NCI-H1105 treated with DMSO at 0.1 percent for 48 hours (cell line): ENCODE measurements at regions not wholly inside any gene's neighbourhood (a gene's known extent, or its start where the extent isn't known, plus 50 kb on each side); places are given as distances from the start of the nearest gene placed in this dataset.

Source experiments
- DNase-seq: peaks from one replicate; lab custom pipeline; 2025; lab: John Stamatoyannopoulos, UW

- DNase-seq = no peak
Observed at GRCh38 chr10:117638200-117638599, 95.7 kb downstream of the EMX2 start.

GRCh38 chr10:117638664-117639200 lies 96.2 kb downstream of the EMX2 start:
- no peak for DNase-seq

DNA sequence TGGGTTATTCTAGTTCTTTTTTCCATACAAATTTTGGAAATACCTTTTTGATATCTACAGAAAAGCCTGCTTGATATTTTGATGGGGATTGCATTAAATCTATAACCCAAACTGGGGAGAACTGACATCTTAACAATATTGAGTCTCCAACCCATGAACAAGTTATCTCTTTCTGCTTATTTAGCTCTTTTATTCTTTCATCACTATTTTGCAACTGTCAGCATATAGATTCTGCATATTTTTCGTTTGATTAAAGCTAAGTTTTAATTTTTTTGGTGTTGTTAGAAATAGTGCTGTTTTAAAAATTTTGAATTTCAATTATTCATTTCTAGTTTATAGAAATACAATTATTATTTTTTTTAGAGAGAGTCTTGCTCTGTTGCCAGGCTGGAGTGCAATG lies 97.9 kb downstream of the EMX2 start:
- DNase-seq = no peak

DNA sequence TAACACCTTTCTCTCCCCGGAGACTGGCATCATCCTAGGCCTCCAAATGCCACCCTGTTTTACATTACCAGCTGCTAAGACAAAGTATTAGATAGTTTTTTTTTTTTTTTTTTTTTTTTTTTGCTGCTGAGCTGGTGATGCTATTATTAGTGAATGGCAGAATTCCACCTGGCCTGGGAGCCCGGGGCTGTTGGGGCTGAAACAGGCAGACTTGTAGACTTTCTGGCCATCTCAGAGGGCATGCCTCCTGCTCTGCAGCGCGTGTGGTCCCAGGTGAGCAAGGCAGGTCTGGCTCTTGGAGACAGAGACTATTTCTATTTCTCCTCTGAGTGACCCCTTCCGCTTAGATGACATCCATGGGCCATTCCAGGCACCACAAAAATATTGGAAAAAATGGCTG lies 104.2 kb downstream of the EMX2 start:
- DNase-seq = no peak

DNA sequence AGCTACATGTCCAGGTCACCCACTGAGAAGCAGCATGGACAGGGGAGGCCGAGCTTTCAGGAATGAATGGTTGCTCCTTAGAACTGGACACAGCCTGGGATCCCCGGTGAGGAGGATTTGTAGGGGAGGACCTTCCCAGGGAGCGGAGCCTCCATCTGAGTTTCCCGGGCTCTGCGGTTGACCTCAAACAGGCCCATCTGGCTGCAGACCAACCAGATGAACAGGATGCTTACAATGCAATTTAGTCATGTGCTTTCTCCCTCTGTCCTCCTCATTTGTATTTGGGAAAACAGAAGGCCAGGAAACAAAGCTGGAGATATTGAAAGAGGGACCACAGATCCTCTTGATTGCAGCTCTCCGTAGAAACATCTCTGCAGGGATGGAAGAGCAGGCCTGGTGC lies 104.8 kb downstream of the EMX2 start:
- no peak for DNase-seq

- DNase-seq = no peak
Observed at GRCh38 chr10:117651121-117651520, 108.6 kb downstream of the EMX2 start.

DNA sequence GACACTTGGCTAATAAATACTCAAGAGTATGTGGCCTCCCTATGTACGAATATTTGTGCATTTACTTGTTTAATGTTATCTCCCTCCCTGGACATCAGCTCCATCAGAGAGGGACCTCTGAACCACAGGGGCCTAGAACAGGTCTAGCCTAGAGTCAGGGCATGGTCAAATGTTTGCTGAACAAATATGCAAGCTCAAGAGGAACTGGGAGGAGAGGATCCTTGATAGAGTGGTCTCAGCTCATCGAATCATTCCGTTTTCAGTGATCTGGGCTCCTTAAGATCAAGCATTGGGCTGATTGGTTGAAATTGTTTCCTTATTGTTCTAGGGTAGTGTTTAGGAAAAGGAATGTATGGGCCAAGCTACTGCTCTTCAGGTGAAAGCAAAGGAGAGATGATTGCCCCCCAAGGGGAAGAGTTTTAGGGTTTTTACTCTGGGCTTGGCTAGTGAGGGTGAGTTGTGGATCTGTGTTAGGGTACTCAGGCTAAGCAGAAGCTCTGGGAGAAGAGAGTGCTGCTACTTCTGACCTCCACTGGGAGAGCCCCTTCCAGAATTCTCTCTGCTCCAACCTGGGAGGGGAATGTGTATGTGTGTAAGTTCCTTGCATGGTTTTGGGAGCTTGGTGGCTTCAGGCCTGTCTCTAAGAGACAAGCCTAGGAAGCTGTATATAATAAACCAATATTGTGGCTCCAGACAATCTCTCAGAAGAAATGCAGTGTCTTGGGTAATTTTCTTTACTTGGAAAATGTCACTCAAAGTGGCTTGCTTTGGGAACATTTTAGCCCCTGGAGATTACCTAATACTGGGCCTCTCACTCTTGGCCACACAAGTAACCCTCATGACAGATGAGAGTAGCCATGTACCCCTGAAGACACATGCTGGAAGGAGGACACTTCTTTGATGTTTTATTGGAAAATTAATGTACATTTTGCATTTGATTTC lies 110.0 kb downstream of the EMX2 start:
- DNase-seq = no peak

DNA sequence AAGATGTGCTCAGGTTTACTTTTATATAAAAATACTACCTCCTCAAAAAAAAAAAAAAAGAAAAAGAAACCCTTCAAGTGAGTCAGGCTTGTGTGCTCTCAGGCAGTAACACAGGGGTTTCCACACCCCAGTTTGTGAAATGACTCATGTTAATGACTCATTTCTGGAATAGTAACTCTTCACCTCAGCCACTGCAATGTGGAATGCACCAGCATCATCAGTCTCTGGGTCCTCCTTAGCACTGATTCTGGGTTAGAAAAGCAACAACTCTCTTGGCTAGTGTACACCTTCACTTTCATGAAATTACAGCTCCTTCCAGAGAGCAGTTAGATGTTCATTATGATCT lies 110.6 kb downstream of the EMX2 start:
- DNase-seq = no peak

GRCh38 chr10:117654105-117654504 lies 111.6 kb downstream of the EMX2 start:
- DNase-seq = no peak

GRCh38 chr10:117656385-117657367 lies 114.1 kb downstream of the EMX2 start:
- DNase-seq = no peak

DNA sequence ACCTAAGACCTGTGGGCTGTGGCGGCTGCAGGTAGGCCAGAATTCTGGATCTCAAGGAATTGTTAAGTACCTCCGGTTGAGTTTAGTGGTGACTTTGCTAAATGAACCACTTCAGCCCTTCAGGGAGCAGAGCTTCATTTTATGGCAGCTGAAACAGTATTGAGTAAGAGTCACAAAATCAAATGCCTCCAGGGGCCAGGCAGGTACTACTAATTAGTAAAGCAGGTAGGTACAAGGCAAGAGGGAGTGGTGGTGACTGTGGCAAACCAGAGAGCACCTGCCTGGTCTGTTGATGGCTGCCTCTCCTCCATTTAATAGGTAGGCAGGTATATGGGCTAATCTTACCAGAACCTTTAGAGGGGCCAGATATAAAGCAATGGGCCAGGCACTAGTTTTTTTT lies 118.8 kb downstream of the EMX2 start:
- no peak for DNase-seq

- DNase-seq = no peak
Observed at GRCh38 chr10:117662126-117662525, 119.6 kb downstream of the EMX2 start.

GRCh38 chr10:117662751-117663540 lies 120.4 kb downstream of the EMX2 start:
- no peak for DNase-seq

DNA sequence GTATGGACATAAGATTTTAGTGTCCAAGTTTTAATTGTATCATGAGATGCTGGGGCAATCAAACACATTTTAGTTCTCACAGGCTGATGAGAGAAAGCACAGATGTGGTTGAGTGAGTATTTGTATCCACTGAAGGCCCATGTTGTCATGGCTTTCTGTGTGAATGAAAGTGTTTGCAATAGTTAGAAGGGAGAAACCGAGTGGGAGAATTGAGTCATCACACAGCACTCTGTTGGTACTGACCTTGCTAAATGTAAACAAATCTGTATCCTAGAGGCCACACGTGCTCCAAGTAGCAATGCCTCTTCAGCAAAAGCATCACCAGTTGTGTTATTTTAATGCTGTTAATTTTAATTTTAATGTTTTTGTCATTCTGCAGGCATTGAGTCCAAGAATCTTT lies 121.2 kb downstream of the EMX2 start:
- no peak for DNase-seq

DNA sequence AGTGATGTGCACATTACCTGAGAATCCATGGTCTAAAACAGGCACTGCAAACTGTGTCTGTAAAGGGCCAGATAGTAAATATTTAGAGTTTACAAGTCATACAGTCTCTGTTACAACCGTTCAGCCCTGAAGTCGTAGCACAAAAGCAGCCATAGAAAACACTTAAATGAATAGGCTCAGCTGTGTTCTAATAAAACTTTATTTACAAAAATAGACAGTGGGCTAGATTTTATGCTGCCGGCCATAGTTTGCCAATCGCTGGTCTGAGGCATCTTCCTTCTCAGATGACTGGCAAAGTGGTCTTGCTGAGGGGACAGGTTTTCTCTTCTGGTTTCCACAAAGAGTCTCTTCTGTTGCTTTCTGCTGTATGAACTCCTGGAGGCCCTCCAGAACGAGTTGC lies 121.7 kb downstream of the EMX2 start:
- DNase-seq = no peak

GRCh38 chr10:117666166-117666565 lies 123.6 kb downstream of the EMX2 start:
- no peak for DNase-seq

GRCh38 chr10:117666965-117667364 lies 124.4 kb downstream of the EMX2 start:
- no peak for DNase-seq

- no peak for DNase-seq
Observed at GRCh38 chr10:117667831-117668230, 125.3 kb downstream of the EMX2 start.

GRCh38 chr10:117668327-117669008 lies 125.9 kb downstream of the EMX2 start:
- no peak for DNase-seq

DNA sequence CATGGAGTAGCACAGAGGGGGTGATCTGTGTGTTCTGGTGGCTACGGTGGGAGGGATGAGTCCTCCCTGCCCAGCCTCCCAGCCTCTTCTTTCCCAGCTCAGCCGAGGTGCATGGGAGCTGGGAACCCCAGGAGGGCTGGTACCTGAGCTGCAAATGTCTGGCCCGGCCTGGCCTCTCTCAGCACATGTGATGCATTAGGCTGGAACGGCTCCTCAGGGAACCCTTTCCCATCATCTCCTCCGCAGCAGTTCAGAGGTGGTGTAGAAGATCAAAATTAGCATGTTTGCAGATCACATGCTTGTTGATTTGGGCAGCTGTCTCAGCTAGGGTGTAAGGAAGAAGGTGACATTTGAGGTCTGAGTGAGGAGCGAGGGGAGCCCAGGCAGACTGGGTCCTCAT lies 126.6 kb downstream of the EMX2 start:
- DNase-seq = no peak
